Trophoblast cell (in vitro differentiated cells and primary cell): ENCODE measurements at regions not wholly inside any gene's neighbourhood (a gene's known extent, or its start where the extent isn't known, plus 50 kb on each side); places are given as distances from the start of the nearest gene placed in this dataset.

ENCODE experiments used
- DNase-seq, 2 donors: peaks; one replicate each; pipeline ENCODE4 v3.0.0-alpha.2; 2016
- H2AFZ ChIP-seq: 2 replicates; pipeline ENCODE4 v1.6.1; 2013; ENCODE audit warnings: low read length, moderate library complexity, mild to moderate bottlenecking; ENCODE audit not compliant: insufficient read depth, poor library complexity
- H2AK5ac ChIP-seq: 2 replicates; pipeline ENCODE4 v1.6.1; 2013; ENCODE audit warnings: mild to moderate bottlenecking, low read length
- H2BK120ac ChIP-seq: 2 replicates; pipeline ENCODE4 v1.6.1; 2013; ENCODE audit warnings: low read length, mild to moderate bottlenecking, moderate library complexity; ENCODE audit not compliant: insufficient read depth, poor library complexity
- H2BK12ac ChIP-seq: 2 replicates; pipeline ENCODE4 v1.6.1; 2013; ENCODE audit warnings: mild to moderate bottlenecking, low read length, moderate library complexity
- H2BK5ac ChIP-seq: 2 replicates; pipeline ENCODE4 v1.6.1; 2013; ENCODE audit warnings: low read length, low read depth, moderate library complexity, mild to moderate bottlenecking; ENCODE audit not compliant: poor library complexity
- H3K14ac ChIP-seq: 2 replicates; pipeline ENCODE4 v1.6.1; 2013; ENCODE audit warnings: mild to moderate bottlenecking, low read length
- H3K18ac ChIP-seq: 2 replicates; pipeline ENCODE4 v1.6.1; 2013; ENCODE audit warnings: mild to moderate bottlenecking, low read length
- H3K23ac ChIP-seq: 2 replicates; pipeline ENCODE4 v1.6.1; 2013; ENCODE audit warnings: low read length
- H3K27ac ChIP-seq: 2 replicates; pipeline ENCODE4 v1.5.1; 2013; ENCODE audit warnings: low read depth, mild to moderate bottlenecking, inconsistent platforms, low read length, moderate library complexity
- H3K27me3 ChIP-seq: 2 replicates; pipeline ENCODE4 v1.6.1; 2013; ENCODE audit warnings: inconsistent platforms, mild to moderate bottlenecking, low read length, moderate library complexity; ENCODE audit not compliant: insufficient read depth
- H3K36me3 ChIP-seq, 2 experiments: 1 replicate in 1 of 2; 2 replicates in 1 of 2; pipeline ENCODE4 v1.6.1; 2013; ENCODE audit warnings: low read length in 2 of 2, mild to moderate bottlenecking in 2 of 2, moderate library complexity in 1 of 2; ENCODE audit not compliant: insufficient read depth in 2 of 2, control insufficient read depth in 1 of 2
- H3K4ac ChIP-seq: 2 replicates; pipeline ENCODE4 v1.6.1; 2013; ENCODE audit warnings: low read depth, mild to moderate bottlenecking, low read length, moderate library complexity
- H3K4me1 ChIP-seq, 2 experiments: 1 replicate in 1 of 2; 2 replicates in 1 of 2; pipeline ENCODE4 v1.6.1; 2013; ENCODE audit warnings: low read length in 2 of 2, mild to moderate bottlenecking in 2 of 2, moderate library complexity in 1 of 2; ENCODE audit not compliant: insufficient read depth in 2 of 2, control insufficient read depth in 1 of 2
- H3K4me2 ChIP-seq: 2 replicates; pipeline ENCODE4 v1.6.1; 2013; ENCODE audit warnings: inconsistent platforms, mild to moderate bottlenecking, low read length, moderate library complexity
- H3K4me3 ChIP-seq: 2 replicates; pipeline ENCODE4 v1.5.1; 2013; ENCODE audit warnings: mild to moderate bottlenecking, low read depth, low read length, inconsistent platforms
- H3K79me1 ChIP-seq: one replicate; pipeline ENCODE4 v1.6.1; 2013; ENCODE audit warnings: low read length
- H3K79me2 ChIP-seq: 2 replicates; pipeline ENCODE4 v1.6.1; 2013; ENCODE audit warnings: low read length, mild to moderate bottlenecking; ENCODE audit not compliant: control insufficient read depth, insufficient read depth, poor library complexity
- H3K9ac ChIP-seq: 2 replicates; pipeline ENCODE4 v1.6.1; 2013; ENCODE audit warnings: mild to moderate bottlenecking, low read length
- H3K9me3 ChIP-seq: 2 replicates; pipeline ENCODE4 v1.6.1; 2013; ENCODE audit warnings: low read depth, mild to moderate bottlenecking, control low read depth, inconsistent platforms, low read length; ENCODE audit not compliant: insufficient read depth
- H4K12ac ChIP-seq: 2 replicates; pipeline ENCODE4 v1.6.1; 2013; ENCODE audit warnings: low read depth, mild to moderate bottlenecking, low read length, moderate library complexity
- H4K8ac ChIP-seq: 2 replicates; pipeline ENCODE4 v1.6.1; 2013; ENCODE audit warnings: low read depth, mild to moderate bottlenecking, low read length, moderate library complexity
- H4K91ac ChIP-seq: one replicate; pipeline ENCODE4 v1.6.1; 2013; ENCODE audit warnings: low read depth, mild to moderate bottlenecking, low read length, moderate library complexity
- WGBS: extraction: QIAGEN DNeasy Blood & Tissue Kit; methylation state at CpG from one replicate; pipeline ENCODE4 v1.1.7; 2013; ENCODE audit warnings: missing lambda C conversion rate; ENCODE audit not compliant: insufficient read length, insufficient coverage; ENCODE audit errors: extremely low coverage; 5-methylcytosine and 5-hydroxymethylcytosine counted together

GRCh38 chr6:12557765-12558164 is 158.8 kb upstream of the PHACTR1 start:
- no peaks in the 10 kb centered on the region for H3K36me3 ChIP-seq
- peaks cover 2% of the 10 kb centered on the region for H3K79me1 ChIP-seq
- no peak overlapping the region for H2AK5ac ChIP-seq
- no peak overlapping the region for H2AFZ ChIP-seq
- no peaks in the 10 kb centered on the region for H3K27me3 ChIP-seq
- H4K12ac ChIP-seq: no peak overlapping the region
- H3K79me2 ChIP-seq: no peaks in the 10 kb centered on the region
- H2BK5ac ChIP-seq: no peak overlapping the region
- WGBS: no CpG with 5 or more reads among the region's 2 CpGs
- peak overlapping the region; percentile 29 for H3K27ac ChIP-seq
- no peak overlapping the region for H3K23ac ChIP-seq
- peaks cover 0 to 7% of the 10 kb centered on the region in 2 experiments for H3K4me1 ChIP-seq
- no peak overlapping the region for H3K14ac ChIP-seq
- H3K9me3 ChIP-seq: peaks cover 5% of the 10 kb centered on the region
- H3K18ac ChIP-seq: no peak overlapping the region
- H3K4me2 ChIP-seq: no peak overlapping the region
- H3K4ac ChIP-seq: no peak overlapping the region
- no peak overlapping the region for H3K9ac ChIP-seq
- no peak for DNase-seq
- no peak overlapping the region for H2BK120ac ChIP-seq
- H4K91ac ChIP-seq: no peak overlapping the region
- H4K8ac ChIP-seq: no peak overlapping the region
- H2BK12ac ChIP-seq: no peak overlapping the region
- no peak overlapping the region for H3K4me3 ChIP-seq

- H3K18ac ChIP-seq: no peak overlapping the region
- H3K4me1 ChIP-seq: peaks cover 0 to 7% of the 10 kb centered on the region in 2 experiments
- H3K27me3 ChIP-seq: no peaks in the 10 kb centered on the region
- no peaks in the 10 kb centered on the region for H3K36me3 ChIP-seq
- no peak overlapping the region for H2BK12ac ChIP-seq
- H3K9me3 ChIP-seq: peaks cover 5% of the 10 kb centered on the region
- H3K23ac ChIP-seq: no peak overlapping the region
- H3K79me2 ChIP-seq: no peaks in the 10 kb centered on the region
- no peak overlapping the region for H4K12ac ChIP-seq
- no peak overlapping the region for H2BK5ac ChIP-seq
- H4K8ac ChIP-seq: no peak overlapping the region
- H3K9ac ChIP-seq: no peak overlapping the region
- H3K79me1 ChIP-seq: peaks cover 2% of the 10 kb centered on the region
- no peak for DNase-seq
- no peak overlapping the region for H3K4me3 ChIP-seq
- H2AK5ac ChIP-seq: no peak overlapping the region
- no peak overlapping the region for H2AFZ ChIP-seq
- no peak overlapping the region for H4K91ac ChIP-seq
- WGBS: no CpG with 5 or more reads among the region's 5 CpGs
- H3K27ac ChIP-seq: no peak overlapping the region
- H3K4me2 ChIP-seq: no peak overlapping the region
- H3K4ac ChIP-seq: no peak overlapping the region
- no peak overlapping the region for H2BK120ac ChIP-seq
- H3K14ac ChIP-seq: no peak overlapping the region
Measured at GRCh38 chr6:12560315-12560714, 156.3 kb upstream of the PHACTR1 start.

- Histone ChIP-seq H3K9ac (no peak overlapping the region), H2BK12ac (no peak overlapping the region), H3K27ac (no peak overlapping the region), H3K14ac (no peak overlapping the region), H3K23ac (no peak overlapping the region), H3K36me3 (no peaks in the 10 kb centered on the region), H3K4ac (no peak overlapping the region), H3K79me2 (no peaks in the 10 kb centered on the region), H3K79me1 (no peaks in the 10 kb centered on the region), H2BK120ac (no peak overlapping the region), H2AK5ac (no peak overlapping the region), H2AFZ (no peak overlapping the region), H4K91ac (no peak overlapping the region), H3K27me3 (no peaks in the 10 kb centered on the region), H3K9me3 (no peaks in the 10 kb centered on the region), H3K18ac (no peak overlapping the region), H4K12ac (no peak overlapping the region), H2BK5ac (no peak overlapping the region), H3K4me1 (peaks cover 2 to 3% of the 10 kb centered on the region in 2 experiments), H4K8ac (no peak overlapping the region), H3K4me3 (no peak overlapping the region), H3K4me2 (no peak overlapping the region)
- WGBS: no CpG with 5 or more reads among the region's 2 CpGs
- no peak for DNase-seq
Measured at GRCh38 chr6:12566618-12567123, 149.9 kb upstream of the PHACTR1 start.

- H3K9ac ChIP-seq: no peak overlapping the region
- no peak overlapping the region for H3K18ac ChIP-seq
- no peak overlapping the region for H2AFZ ChIP-seq
- no peak overlapping the region for H3K27ac ChIP-seq
- no peak overlapping the region for H2AK5ac ChIP-seq
- H4K12ac ChIP-seq: no peak overlapping the region
- no peak overlapping the region for H2BK5ac ChIP-seq
- H3K27me3 ChIP-seq: no peaks in the 10 kb centered on the region
- no peak overlapping the region for H4K91ac ChIP-seq
- DNase-seq: no peak
- no peak overlapping the region for H3K14ac ChIP-seq
- no peaks in the 10 kb centered on the region for H3K79me2 ChIP-seq
- no peaks in the 10 kb centered on the region for H3K9me3 ChIP-seq
- no peaks in the 10 kb centered on the region for H3K79me1 ChIP-seq
- no peak overlapping the region for H3K4ac ChIP-seq
- no peak overlapping the region for H2BK120ac ChIP-seq
- no peak overlapping the region for H3K4me3 ChIP-seq
- no peak overlapping the region for H3K4me2 ChIP-seq
- no CpG with 5 or more reads among the region's 3 CpGs for WGBS
- H3K36me3 ChIP-seq: no peaks in the 10 kb centered on the region
- no peak overlapping the region for H4K8ac ChIP-seq
- no peak overlapping the region for H3K23ac ChIP-seq
- H3K4me1 ChIP-seq: peaks cover 2 to 3% of the 10 kb centered on the region in 2 experiments
- H2BK12ac ChIP-seq: peak overlapping the region; percentile 58
Measured at GRCh38 chr6:12567682-12568081, 148.9 kb upstream of the PHACTR1 start.
